Activated naive CD8-positive, alpha-beta T cell treated with anti-CD3 and anti-CD28 coated beads, Interleukin-2, amount 10 ng/mL, durations not matched to agents 7 days and 5 days (primary cell): ENCODE measurements at regions not wholly inside any gene's neighbourhood (a gene's known extent, or its start where the extent isn't known, plus 50 kb on each side); places are given as distances from the start of the nearest gene placed in this dataset.

ENCODE experiments used
- ATAC-seq: fragments of 150-1000 bp; cut with Tn5 transposase; one replicate; pipeline ENCODE4 v1.10.0; 2021; ENCODE audit warnings: low read depth, moderate library complexity
- POLR2A ChIA-PET: fragments of 350-600 bp; sonication (Branson Sonifier 250); formaldehyde crosslinking; loops from one replicate; lab custom pipeline; 2021; ENCODE audit warnings: antibody characterized with exemption; lab: Charles Lee
- DNase-seq: peaks from one replicate; pipeline ENCODE4 v3.0.0; 2021
- H3K27ac Mint-ChIP-seq: one replicate; pipeline ENCODE4 v1.8.0; 2022; ENCODE audit warnings: mild to moderate bottlenecking, mixed read lengths
- H3K27me3 Mint-ChIP-seq: one replicate; pipeline ENCODE4 v1.8.0; 2022; ENCODE audit warnings: mild to moderate bottlenecking, moderate library complexity, mixed read lengths
- H3K36me3 Mint-ChIP-seq: one replicate; pipeline ENCODE4 v1.8.0; 2021; ENCODE audit warnings: mild to moderate bottlenecking, mixed read lengths
- H3K4me1 Mint-ChIP-seq: one replicate; pipeline ENCODE4 v1.8.0; 2021; ENCODE audit warnings: mixed read lengths
- H3K4me3 Mint-ChIP-seq: one replicate; pipeline ENCODE4 v1.8.0; 2022; ENCODE audit warnings: mild to moderate bottlenecking, moderate library complexity, mixed read lengths
- H3K9me3 Mint-ChIP-seq: one replicate; pipeline ENCODE4 v1.8.0; 2021; ENCODE audit warnings: mixed read lengths

GRCh38 chr4:28890949-28891775 is 1829.0 kb upstream of the PCDH7 start:
- ATAC-seq (no peak), DNase-seq (no peak)
- Mint-ChIP-seq H3K36me3 (no peaks in the 10 kb centered on the region), H3K9me3 (peaks cover 6% of the 10 kb centered on the region), H3K4me1 (no peaks in the 10 kb centered on the region), H3K27me3 (no peaks in the 10 kb centered on the region), H3K27ac (no peak overlapping the region), H3K4me3 (no peak overlapping the region)
- POLR2A ChIA-PET, result no interaction called here

DNA sequence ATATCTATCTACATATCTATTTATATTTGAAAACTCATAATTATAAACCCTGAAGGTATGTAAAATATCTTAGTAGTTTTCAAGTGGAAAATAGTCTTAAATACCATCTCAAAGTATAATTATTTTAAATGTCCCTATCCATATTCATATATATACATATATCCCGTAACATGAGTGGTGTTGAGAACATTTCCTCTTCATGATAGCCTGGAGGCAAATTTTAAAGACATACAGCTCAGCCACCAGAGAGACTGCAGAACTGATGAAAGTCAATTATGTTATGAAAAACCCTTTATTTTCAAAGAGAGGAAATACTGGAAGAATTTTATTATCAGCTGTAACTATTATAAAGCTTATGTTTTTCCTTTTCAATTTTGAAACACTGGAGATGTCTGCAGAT is 1806.7 kb upstream of the PCDH7 start:
- POLR2A ChIA-PET, result no interaction called here
- Mint-ChIP-seq H3K4me1 (no peaks in the 10 kb centered on the region), H3K9me3 (peaks cover 15% of the 10 kb centered on the region), H3K27me3 (no peaks in the 10 kb centered on the region), H3K27ac (no peak overlapping the region), H3K36me3 (no peaks in the 10 kb centered on the region), H3K4me3 (no peak overlapping the region)
- ATAC-seq (no peak), DNase-seq (no peak)

DNA sequence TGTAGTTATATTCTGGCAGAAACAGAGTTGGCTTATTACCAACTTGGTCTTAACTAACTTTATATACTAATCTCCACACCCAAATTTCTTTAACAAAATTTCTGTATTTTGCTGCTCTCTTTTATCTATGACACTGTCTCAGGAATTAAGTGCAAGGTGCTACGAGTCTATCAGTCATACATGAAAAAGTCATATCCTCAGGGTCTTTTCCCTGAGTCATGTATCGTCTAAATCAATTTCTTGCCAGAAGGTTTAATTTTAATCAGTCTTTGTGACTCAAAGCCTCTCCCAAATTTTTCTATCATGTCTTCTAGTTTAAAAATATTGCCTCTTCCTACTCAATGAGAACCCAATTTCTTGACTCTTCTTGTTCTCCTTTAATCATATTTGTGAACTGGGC is 1803.6 kb upstream of the PCDH7 start:
- no peak for DNase-seq
- Mint-ChIP-seq H3K27ac (no peak overlapping the region), H3K9me3 (peaks cover 6% of the 10 kb centered on the region), H3K27me3 (no peaks in the 10 kb centered on the region), H3K4me1 (no peaks in the 10 kb centered on the region), H3K36me3 (no peaks in the 10 kb centered on the region), H3K4me3 (no peak overlapping the region)
- no peak for ATAC-seq
- POLR2A ChIA-PET, result no interaction called here

- no peak for DNase-seq
- H3K27ac Mint-ChIP-seq, result no peak overlapping the region
- no peaks in the 10 kb centered on the region for H3K27me3 Mint-ChIP-seq
- no peaks in the 10 kb centered on the region for H3K36me3 Mint-ChIP-seq
- H3K4me1 Mint-ChIP-seq, result no peaks in the 10 kb centered on the region
- no peak overlapping the region for H3K4me3 Mint-ChIP-seq
- POLR2A ChIA-PET, result no interaction called here
- peaks cover 9% of the 10 kb centered on the region for H3K9me3 Mint-ChIP-seq
- no peak for ATAC-seq
Observed at GRCh38 chr4:28918871-28919270, 1801.3 kb upstream of the PCDH7 start.

GRCh38 chr4:28921886-28922285 is 1798.3 kb upstream of the PCDH7 start:
- POLR2A ChIA-PET, result no interaction called here
- Mint-ChIP-seq H3K27ac (no peak overlapping the region), H3K36me3 (no peaks in the 10 kb centered on the region), H3K4me1 (no peaks in the 10 kb centered on the region), H3K9me3 (peaks cover 7% of the 10 kb centered on the region), H3K27me3 (no peaks in the 10 kb centered on the region), H3K4me3 (no peak overlapping the region)
- no peak for DNase-seq
- no peak for ATAC-seq

DNA sequence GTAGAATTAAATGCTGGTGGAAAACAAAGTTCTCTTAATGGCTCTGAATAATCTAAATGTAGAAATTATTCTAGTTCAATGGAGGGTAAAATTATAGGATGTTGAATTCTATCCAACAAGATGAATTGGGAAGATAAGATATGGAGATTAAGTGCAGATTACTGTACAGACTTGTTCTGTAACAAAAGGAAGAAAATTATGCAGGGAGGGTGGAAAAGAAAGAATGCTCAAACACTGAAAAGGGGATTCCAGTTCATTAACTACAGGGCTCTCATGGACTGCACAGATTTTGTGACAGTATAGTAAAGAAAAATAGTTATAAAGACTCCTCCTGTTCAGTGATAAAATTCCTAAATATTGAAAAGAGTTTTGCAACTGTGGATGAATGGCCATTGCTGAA is 1794.0 kb upstream of the PCDH7 start:
- POLR2A ChIA-PET, result no interaction called here
- H3K9me3 Mint-ChIP-seq, result peaks cover 4% of the 10 kb centered on the region
- H3K4me3 Mint-ChIP-seq, result no peak overlapping the region
- H3K4me1 Mint-ChIP-seq, result no peaks in the 10 kb centered on the region
- H3K27me3 Mint-ChIP-seq, result no peaks in the 10 kb centered on the region
- ATAC-seq (no peak), DNase-seq (no peak)
- no peaks in the 10 kb centered on the region for H3K36me3 Mint-ChIP-seq
- H3K27ac Mint-ChIP-seq, result no peak overlapping the region

GRCh38 chr4:28942631-28943030 is 1777.5 kb upstream of the PCDH7 start:
- Mint-ChIP-seq H3K27ac (no peak overlapping the region), H3K9me3 (peaks cover 7% of the 10 kb centered on the region), H3K4me3 (no peak overlapping the region), H3K36me3 (no peaks in the 10 kb centered on the region), H3K4me1 (no peaks in the 10 kb centered on the region), H3K27me3 (no peaks in the 10 kb centered on the region)
- DNase-seq, result no peak
- ATAC-seq, result no peak
- POLR2A ChIA-PET, result no interaction called here

GRCh38 chr4:28947374-28947773 is 1772.8 kb upstream of the PCDH7 start:
- POLR2A ChIA-PET, result no interaction called here
- no peak overlapping the region for H3K27ac Mint-ChIP-seq
- H3K36me3 Mint-ChIP-seq, result no peaks in the 10 kb centered on the region
- no peak for ATAC-seq
- no peaks in the 10 kb centered on the region for H3K4me1 Mint-ChIP-seq
- H3K27me3 Mint-ChIP-seq, result no peaks in the 10 kb centered on the region
- DNase-seq, result no peak
- no peak overlapping the region for H3K4me3 Mint-ChIP-seq
- H3K9me3 Mint-ChIP-seq, result peaks cover 5% of the 10 kb centered on the region

- no peaks in the 10 kb centered on the region for H3K27me3 Mint-ChIP-seq
- DNase-seq (no peak), ATAC-seq (no peak)
- POLR2A ChIA-PET, result no interaction called here
- no peaks in the 10 kb centered on the region for H3K36me3 Mint-ChIP-seq
- no peak overlapping the region for H3K4me3 Mint-ChIP-seq
- H3K27ac Mint-ChIP-seq, result no peak overlapping the region
- peaks cover 2% of the 10 kb centered on the region for H3K9me3 Mint-ChIP-seq
- H3K4me1 Mint-ChIP-seq, result no peaks in the 10 kb centered on the region
Observed at GRCh38 chr4:28948501-28948900, 1771.7 kb upstream of the PCDH7 start.

DNA sequence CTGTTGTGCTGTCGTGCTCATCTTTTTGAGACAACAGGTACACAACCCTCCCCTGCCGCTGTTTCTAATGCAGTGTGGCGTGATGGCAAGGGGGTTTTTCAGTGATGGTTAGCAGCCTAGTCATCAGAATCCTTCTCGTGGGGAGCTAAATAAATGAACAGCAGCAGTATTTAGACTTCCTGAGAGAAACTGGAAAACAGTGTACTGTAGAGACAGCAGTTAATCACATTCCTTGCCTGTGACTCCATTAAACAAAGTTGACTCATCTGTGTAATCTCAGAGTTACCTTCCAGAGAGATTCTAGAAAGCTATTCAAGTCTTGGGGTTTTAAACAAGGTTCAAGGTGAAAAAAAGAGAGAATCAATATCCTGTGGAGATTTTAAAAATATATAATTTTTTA is 1753.2 kb upstream of the PCDH7 start:
- POLR2A ChIA-PET, result no interaction called here
- no peaks in the 10 kb centered on the region for H3K4me1 Mint-ChIP-seq
- H3K27ac Mint-ChIP-seq, result no peak overlapping the region
- no peaks in the 10 kb centered on the region for H3K27me3 Mint-ChIP-seq
- H3K36me3 Mint-ChIP-seq, result no peaks in the 10 kb centered on the region
- peaks cover 3% of the 10 kb centered on the region for H3K9me3 Mint-ChIP-seq
- no peak overlapping the region for H3K4me3 Mint-ChIP-seq
- ATAC-seq (no peak), DNase-seq (no peak)

GRCh38 chr4:28973587-28974350 is 1746.4 kb upstream of the PCDH7 start:
- H3K27me3 Mint-ChIP-seq, result no peaks in the 10 kb centered on the region
- ATAC-seq, result no peak

GRCh38 chr4:28976369-28976768 is 1743.8 kb upstream of the PCDH7 start:
- Mint-ChIP-seq H3K4me3 (no peak overlapping the region), H3K9me3 (peaks cover 1% of the 10 kb centered on the region)
- POLR2A ChIA-PET, result no interaction called here

More at GRCh38 chr4:28973587-28974350, 1746.4 kb upstream of the PCDH7 start:
- Mint-ChIP-seq H3K36me3 (no peaks in the 10 kb centered on the region), H3K4me3 (no peak overlapping the region), H3K4me1 (no peaks in the 10 kb centered on the region), H3K27ac (no peak overlapping the region), H3K9me3 (peaks cover 3% of the 10 kb centered on the region)
- DNase-seq, result no peak
- POLR2A ChIA-PET, result no interaction called here

GRCh38 chr4:29002151-29002550 is 1718.0 kb upstream of the PCDH7 start:
- Mint-ChIP-seq H3K27ac (no peak overlapping the region), H3K36me3 (no peaks in the 10 kb centered on the region), H3K4me3 (no peak overlapping the region), H3K27me3 (no peaks in the 10 kb centered on the region), H3K9me3 (peaks cover 5% of the 10 kb centered on the region), H3K4me1 (no peaks in the 10 kb centered on the region)
- DNase-seq (no peak), ATAC-seq (no peak)
- POLR2A ChIA-PET, result no interaction called here

More at GRCh38 chr4:28976369-28976768, 1743.8 kb upstream of the PCDH7 start:
- no peaks in the 10 kb centered on the region for H3K27me3 Mint-ChIP-seq
- ATAC-seq, result no peak
- no peak for DNase-seq
- no peaks in the 10 kb centered on the region for H3K4me1 Mint-ChIP-seq
- no peak overlapping the region for H3K27ac Mint-ChIP-seq
- H3K36me3 Mint-ChIP-seq, result no peaks in the 10 kb centered on the region

- H3K27ac Mint-ChIP-seq, result no peak overlapping the region
- no peak overlapping the region for H3K4me3 Mint-ChIP-seq
- no peaks in the 10 kb centered on the region for H3K27me3 Mint-ChIP-seq
- H3K36me3 Mint-ChIP-seq, result no peaks in the 10 kb centered on the region
- H3K4me1 Mint-ChIP-seq, result no peaks in the 10 kb centered on the region
- DNase-seq (no peak), ATAC-seq (no peak)
- POLR2A ChIA-PET, result no interaction called here
- peaks cover 5% of the 10 kb centered on the region for H3K9me3 Mint-ChIP-seq
Observed at GRCh38 chr4:29005838-29006237, 1714.3 kb upstream of the PCDH7 start.
